Frontal cortex (tissue), 3 donors: ENCODE measurements at regions not wholly inside any gene's neighbourhood (a gene's known extent, or its start where the extent isn't known, plus 50 kb on each side); places are given as distances from the start of the nearest gene placed in this dataset.

ENCODE experiments used
- DNase-seq, 2 donors: peaks; one replicate each; pipeline ENCODE4 v3.0.0; 2012; ENCODE audit warnings: low spot score in 2 of 2
- FAIRE-seq: peaks from 2 replicates; lab custom pipeline; 2012; peaks lifted over from hg19 to GRCh38; lab: Jason Lieb, UNC
- donor health status: control.
- donor health status: control.
- donor health status: control.

DNA sequence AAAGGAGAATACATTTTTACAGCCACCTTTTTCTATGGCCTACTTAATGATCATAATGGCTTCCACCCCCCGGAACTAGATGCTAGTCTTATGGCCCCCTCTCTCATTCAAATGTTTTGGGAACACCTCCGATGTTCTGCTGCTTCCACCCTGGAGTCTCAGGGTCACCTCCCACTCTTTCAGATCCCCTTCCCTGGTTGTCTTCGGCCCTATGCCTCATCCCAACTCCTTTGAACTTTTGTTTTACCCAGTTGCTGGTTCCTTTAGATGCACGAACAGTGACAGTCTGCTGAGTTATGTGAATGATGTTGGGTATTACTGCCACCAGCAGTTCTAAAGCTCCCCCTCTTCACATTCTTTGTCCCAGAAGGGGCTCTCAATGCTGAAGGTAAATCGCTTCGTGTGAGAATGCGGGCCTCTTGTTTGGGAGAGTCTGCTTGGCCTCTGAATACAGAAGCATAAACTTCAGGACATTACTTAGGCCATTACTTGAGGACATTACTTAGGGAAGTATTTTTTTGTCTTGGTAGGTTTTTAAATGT, 309.1 kb downstream of the SOX4 start:
- FAIRE-seq: no peak

DNA sequence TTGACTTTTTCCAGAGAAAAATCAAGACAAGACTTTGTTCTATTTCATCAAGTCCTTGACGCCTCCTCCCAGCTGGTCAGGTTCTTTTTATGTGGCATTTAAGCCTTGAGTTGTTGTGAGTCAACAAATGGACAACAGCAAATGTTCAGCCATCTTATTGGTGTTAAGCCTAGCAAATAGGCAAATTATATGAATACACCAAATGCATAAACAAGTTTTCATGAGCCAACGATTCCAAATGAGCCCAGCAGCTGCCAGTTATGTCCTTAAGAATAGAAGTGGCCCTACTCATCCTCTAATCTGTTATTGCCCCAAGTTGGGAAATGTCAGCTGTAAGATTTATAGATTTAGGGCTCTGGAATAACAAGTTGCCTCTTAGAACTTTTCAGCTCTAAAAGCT, 312.0 kb downstream of the SOX4 start:
- no peak for DNase-seq
- FAIRE-seq: no peak

More for the DNA sequence above, 309.1 kb downstream of the SOX4 start:
- DNase-seq: no peak

GRCh38 chr6:21906826-21907225, 313.3 kb downstream of the SOX4 start:
- FAIRE-seq (no peak), DNase-seq (no peak)

GRCh38 chr6:21907291-21907690, 313.7 kb downstream of the SOX4 start:
- FAIRE-seq (no peak), DNase-seq (no peak)

DNA sequence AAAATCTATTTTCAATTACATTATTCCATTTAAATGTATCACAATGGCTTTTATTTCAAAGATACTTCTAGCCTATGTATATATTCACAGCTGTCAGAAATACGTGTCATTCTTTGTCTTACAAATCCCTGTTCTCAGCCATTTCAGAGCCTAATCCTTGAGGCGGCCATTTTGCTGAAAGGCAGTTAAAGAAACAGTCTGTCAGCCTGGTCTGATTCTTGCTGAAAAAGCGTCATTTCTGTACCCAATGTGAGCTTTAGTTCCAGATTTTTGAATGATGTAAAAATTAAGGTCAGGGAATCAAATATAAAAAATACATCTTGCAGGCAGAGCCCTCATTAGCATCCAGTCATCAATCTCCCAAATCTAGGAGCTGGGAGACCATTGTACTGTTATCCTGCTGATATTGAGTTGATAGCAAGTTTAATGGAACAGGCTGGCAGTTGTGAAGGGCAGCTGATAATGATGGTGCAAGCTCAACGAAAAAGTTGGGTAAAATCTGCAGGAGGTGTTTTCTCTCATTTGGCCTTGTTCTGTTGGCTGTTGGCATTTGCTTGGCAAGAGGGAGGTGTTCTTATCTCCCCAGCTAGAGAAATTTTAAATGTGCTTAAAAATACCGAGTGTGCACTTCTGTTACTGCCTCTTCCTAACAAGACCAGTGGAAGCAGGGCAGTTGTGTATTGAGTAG, 314.8 kb downstream of the SOX4 start:
- DNase-seq: no peak

GRCh38 chr6:21909321-21909720, 315.8 kb downstream of the SOX4 start:
- no peak for FAIRE-seq
- DNase-seq: no peak

More for the DNA sequence above, 314.8 kb downstream of the SOX4 start:
- FAIRE-seq: no peak

DNA sequence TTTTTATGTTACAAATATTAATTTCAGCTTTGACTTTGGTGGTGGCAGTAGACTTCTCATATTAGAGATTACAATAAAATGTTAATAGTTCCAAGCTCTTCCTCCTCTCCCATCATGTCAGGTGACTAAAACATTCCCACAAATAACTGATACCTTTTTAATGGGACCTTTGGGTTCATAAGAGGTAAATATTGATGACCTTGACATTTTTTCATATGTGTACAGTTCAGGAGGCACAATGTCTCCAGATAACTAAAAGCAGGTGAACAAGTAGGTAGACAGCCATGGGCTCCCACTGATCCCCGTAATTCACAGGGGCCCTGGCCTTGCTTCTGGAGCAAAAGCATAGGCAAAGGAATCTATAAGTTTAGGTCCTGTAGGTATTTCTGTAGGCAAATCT, 317.7 kb downstream of the SOX4 start:
- FAIRE-seq (no peak), DNase-seq (no peak)

GRCh38 chr6:21912151-21912832, 318.7 kb downstream of the SOX4 start:
- DNase-seq (no peak), FAIRE-seq (no peak)

DNA sequence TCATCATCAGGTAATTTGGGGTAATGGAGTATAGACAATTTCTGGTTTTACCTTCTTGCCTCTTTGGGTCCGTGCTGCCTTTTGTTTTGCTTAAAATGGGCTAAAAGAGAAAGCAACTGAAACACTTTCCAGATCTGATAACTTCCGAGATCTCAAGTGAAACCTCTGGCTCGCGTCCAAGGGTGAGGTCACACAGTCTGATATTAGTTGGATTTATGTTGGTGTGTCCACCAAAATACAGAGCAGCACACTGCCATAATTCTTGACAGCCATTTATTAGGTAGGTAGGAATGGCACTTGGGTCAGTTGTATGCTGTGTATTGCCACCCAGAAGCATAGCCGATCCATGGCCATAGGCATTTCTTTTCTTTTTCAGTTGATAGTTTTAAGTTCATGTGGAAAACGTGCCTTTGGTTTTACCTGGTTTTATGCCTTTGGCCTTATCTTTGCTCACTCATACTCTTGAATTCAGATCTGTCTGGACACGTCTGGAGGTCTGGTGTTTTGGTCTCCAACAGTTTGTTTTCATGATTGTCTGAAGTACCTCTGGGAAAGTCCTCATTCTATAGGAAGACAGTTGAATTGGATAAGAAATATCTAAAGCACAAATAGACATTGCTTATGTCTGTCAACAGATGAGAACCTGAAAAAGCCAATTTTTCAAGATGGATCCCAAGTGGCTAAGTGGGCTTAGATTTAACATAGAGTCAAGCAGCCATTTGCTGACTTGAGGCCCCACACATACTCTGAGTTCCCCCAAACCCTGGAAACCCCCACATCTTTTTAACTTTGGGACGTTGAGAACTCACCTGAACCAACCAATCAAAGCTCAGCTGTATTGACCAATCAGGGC, 320.8 kb downstream of the SOX4 start:
- FAIRE-seq: no peak
- no peak for DNase-seq

- no peak for DNase-seq
These were observed 322.2 kb downstream of the SOX4 start for GRCh38 chr6:21915707-21916260.

GRCh38 chr6:21918041-21918440, 324.5 kb downstream of the SOX4 start:
- FAIRE-seq (no peak), DNase-seq (no peak)

More at GRCh38 chr6:21915707-21916260, 322.2 kb downstream of the SOX4 start:
- FAIRE-seq: no peak

GRCh38 chr6:21918666-21919065, 325.1 kb downstream of the SOX4 start:
- no peak for DNase-seq
- no peak for FAIRE-seq

GRCh38 chr6:21922086-21922485, 328.5 kb downstream of the SOX4 start:
- DNase-seq: no peak
- FAIRE-seq: no peak

- DNase-seq: no peak
- FAIRE-seq: no peak
These were observed 330.5 kb downstream of the SOX4 start for GRCh38 chr6:21924002-21924401.

- FAIRE-seq: no peak
- DNase-seq: no peak
These were observed 335.3 kb downstream of the SOX4 start for GRCh38 chr6:21928827-21929226.

- DNase-seq: no peak
- FAIRE-seq: no peak
These were observed 338.2 kb downstream of the SOX4 start for GRCh38 chr6:21931641-21932335.

DNA sequence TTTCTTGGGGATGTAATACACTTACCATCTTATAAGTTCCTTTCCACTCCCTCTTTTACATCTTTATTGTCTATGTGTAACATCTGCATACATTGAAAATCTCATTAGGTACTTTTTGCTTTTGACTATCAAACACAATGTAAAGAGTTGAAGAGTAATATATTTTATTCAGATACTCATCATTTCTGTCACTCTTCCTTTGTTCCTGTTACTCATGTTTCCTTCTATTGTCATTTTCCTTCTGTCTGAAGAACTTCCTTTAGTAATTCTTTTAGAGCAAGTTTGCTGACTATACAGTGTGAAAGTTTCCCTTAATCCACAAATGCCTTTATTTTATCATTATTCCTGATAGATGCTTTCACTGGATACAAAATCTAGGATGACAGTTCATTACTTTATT, 339.8 kb downstream of the SOX4 start:
- DNase-seq (no peak), FAIRE-seq (no peak)

DNA sequence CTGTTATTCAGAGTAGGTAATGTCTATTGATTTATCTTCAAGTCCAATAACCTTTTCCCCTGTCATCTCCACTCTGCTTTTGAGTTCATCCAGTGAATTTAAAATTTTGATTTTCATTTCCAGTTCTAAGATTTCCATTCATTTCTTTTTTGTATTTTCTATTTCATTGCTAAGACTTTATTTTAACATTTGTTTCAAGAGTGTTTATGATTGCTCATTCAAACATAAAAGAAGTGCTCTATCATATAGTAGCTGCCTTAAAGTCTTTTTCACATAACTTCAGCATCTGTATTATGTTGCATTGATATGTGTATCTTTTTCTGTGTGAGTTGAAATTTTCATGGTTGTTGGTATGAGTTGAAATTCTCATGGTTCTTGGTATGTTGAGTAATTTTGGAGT, 341.6 kb downstream of the SOX4 start:
- FAIRE-seq: no peak
- no peak for DNase-seq

- DNase-seq (no peak), FAIRE-seq (no peak)
These were observed 342.0 kb downstream of the SOX4 start for GRCh38 chr6:21935561-21936028.
